Activated CD4-positive, alpha-beta T cell treated with anti-CD3 and anti-CD28 coated beads, Interleukin-2, amount 50 U/mL, for 16 hours (primary cell): ENCODE measurements at regions not wholly inside any gene's neighbourhood (a gene's known extent, or its start where the extent isn't known, plus 50 kb on each side); places are given as distances from the start of the nearest gene placed in this dataset.
"Not testable (repeated sequence)": the region's sequence is repeated elsewhere in the genome, so short reads cannot be mapped to it uniquely, and the experiment has no call there.

ENCODE experiments used
- DNase-seq: peaks from one replicate; pipeline ENCODE4 v3.0.0-alpha.2; 2020

DNA sequence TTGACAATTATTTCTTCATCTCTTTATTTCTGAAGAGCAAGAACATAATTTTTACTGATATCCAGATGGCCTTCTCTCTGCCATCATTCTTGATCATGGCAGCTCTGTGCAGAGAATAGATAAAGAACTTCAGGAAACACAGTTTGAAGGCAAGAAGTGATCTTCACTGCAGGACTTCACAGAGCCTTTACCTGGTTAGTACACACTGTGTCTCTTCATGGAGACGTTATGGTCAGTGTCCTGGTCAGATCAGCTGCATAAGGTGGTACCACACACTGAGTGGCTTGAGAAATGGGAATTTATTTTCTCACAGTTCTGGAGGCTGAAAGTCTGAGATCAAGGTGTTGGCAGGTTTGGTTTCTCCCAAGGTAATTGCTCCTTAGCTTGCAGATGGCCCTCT, 129.5 kb downstream of the UTP18 start:
- DNase-seq = no peak

DNA sequence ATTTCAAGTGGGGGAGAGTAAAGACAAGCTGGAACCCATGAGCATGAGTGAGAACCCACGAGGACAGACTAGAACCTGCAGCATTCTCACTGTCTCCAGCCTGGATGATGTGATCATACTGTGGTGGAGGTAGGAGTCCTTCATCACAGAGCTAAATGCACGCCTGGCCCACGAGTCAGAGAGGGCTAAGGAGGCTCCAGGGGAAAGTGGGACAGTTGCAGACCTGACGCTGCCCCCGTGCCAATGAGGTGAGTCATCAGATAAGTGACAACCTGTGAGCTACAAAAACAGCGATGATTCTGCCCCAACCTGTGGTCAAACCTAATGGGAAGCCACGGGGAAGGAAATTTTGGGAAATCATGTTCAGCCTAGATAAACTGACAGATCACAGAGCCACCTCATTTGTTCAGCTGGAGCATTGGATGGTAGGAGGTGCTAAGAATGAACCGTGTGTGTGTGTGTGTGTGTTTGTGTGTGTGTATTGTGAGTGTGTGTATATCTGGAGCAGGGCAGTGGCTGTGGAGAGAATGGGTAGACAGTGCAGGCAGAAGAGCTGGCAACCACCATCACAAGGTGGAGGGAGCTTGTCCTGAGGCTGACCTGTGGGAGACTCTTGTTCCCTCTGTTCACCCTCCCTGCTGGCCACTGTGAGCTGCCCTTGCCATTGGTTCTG, 131.8 kb downstream of the UTP18 start:
- no peak for DNase-seq

DNA sequence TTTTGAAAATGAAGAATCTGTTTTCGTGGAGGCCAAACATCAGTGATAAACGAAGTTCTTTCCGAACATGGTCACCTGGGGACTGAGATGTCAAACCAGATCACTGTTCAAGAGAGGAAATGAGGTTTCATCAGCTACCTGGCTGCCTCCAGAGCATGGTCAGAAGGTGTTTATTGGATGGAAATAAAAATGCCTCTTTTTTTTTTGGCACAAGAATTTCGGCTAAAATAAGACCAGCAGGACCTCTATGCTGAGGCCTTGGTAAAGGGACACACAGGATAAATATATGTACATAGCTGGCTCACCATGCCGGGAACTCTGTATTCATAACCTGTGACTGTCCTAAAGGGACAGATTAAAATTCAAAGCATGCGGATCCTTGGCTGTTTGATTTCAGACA, 135.3 kb downstream of the UTP18 start:
- DNase-seq = no peak

DNA sequence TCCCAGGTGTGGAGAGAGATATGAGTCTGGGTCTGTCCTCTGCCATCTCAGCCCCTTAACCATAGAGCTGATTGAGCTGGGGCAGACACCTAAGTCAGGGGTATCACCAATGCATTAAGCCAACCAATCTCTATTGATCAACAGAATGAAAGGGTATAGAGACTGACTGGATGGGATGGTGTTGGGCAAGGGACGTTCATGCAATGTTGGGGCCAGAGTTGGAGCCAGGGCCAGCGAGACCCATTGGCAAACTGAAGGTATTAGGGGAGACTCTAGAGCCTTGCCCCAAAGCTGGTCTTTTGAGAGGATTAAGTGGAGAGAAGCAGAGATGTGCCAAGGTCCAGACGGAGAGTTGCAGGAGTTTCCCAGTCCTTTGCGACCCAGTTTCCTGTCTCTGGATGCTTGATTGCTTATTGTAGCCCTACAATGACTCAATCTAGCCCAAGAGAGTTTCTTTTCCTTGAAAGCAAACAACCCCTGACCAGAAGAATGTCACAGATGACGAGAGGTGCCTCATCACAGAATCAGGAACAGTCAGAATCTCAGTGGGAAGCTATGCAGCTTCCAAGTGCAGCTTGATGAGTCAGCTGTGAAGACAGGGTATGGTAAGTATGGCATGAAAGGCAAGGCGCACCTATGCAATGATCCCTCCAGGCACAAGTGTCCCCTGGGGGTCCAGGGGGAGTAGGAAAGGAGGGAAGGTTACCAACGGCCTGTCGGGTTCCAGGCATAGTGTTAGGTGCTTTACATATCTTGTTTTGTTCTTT, 137.2 kb downstream of the UTP18 start:
- DNase-seq = no peak

DNA sequence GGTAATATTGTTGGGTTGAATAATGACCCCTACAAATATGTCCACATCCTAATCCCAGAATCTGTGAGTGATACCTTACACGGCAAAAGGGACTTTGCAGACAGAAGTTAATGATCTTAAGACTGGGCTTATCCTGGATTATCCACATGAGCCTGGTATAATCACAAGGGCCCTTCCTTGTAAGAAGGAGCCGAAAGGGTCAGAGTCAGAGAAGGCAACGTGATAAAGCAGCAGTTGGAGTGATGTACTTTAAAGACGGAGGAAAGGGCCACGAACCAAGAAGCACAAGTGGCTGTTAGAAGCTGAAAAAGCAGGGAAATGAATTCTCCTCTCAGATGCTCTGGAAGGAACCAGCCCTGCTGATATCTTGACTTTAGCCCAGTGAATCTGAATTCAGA, 137.8 kb downstream of the UTP18 start:
- DNase-seq = no peak

DNA sequence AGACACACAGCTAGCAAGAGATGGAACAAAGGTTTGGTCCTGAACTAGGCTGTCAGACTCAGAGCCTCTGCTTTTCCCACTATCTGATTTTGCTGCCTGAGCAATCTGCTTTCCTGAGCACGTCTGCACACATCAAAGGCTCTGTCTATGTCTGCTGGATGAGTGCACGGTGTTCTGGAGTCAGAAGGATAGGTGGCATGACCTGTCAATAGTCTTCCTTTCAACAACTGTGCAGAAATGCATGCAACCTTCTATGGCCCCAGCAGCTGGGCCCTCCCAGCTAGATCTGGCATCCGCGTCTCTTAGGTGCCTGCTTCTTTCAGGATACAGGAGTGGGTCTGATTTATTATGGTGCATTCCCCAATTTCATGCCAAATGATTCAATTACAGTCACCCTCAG, 138.3 kb downstream of the UTP18 start:
- DNase-seq = no peak

DNA sequence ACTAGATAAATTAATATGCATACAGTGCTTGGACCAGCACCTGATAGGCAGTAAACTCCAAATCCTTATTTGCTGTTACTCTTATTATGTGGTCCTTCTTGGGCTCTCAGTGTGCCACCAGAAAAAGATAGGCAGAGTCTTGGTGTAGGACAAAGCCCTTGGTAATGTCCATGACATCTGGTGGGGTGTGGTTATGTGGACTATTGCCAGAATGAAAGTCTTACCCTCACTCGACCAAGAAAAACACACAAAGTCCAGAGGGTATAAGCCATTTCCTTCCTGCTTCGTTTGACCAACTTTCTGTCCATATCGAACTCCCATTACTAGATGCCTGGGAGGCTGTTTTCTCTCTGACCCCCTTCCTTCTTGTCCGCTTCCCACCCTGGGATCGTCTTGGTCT, 140.9 kb downstream of the UTP18 start:
- DNase-seq = no peak

DNA sequence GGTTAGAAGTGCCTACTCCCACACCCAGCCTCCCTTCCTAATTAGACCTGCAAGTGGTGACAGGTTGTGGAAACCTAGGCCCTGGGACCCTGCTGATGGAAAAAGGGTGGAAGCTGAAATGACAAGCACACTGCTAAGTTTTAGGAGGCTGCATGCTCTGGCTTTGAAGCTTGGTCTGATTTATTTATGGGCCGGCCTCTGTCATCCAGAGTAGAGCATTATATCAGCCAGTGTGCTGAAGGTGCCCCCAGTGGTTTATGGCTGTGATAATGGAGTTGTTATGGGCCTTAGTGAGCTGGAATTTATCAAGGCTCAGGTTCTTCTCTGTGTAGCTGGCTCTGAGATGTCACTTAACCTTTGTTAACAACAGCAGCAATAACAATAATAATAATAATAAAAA, 142.6 kb downstream of the UTP18 start:
- DNase-seq = no peak

DNA sequence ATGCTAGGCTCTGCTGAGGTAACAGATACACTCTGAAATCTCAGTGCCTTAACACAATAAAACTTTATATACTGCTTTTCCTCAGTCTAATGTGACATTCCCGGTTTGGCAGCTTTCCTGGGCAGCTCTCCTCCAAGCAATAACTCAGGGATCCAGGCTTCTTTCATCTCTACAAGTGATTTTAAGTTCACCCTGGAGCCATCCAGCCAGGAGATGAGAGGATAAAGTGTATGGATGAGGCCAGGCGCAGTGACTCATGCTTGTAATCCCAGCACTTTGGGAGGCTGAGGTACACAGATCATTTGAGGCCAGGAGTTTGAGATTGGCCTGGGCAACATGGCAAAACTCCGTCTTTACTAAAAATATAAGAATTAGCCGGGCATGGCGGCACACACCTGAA, 147.2 kb downstream of the UTP18 start:
- no peak for DNase-seq

DNA sequence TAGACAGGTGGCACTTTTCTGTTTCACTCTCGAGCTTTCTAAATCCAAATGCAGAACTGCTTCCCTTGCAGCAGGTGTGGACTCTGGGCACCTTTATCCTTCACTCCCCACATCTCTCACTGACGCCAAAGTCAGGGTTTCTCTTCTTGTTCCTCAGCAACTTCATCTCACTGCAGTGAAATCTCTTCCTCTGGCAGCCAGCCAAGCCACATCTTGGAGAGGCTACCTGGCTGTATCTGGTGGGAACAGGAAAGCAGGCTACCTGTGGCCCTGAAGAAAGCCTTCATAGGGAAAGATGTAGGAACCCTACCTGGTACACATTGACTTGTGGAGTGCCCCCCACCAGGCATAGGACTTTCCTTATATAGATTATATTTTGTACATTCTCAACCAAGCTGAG, 159.1 kb downstream of the UTP18 start:
- DNase-seq = no peak

DNA sequence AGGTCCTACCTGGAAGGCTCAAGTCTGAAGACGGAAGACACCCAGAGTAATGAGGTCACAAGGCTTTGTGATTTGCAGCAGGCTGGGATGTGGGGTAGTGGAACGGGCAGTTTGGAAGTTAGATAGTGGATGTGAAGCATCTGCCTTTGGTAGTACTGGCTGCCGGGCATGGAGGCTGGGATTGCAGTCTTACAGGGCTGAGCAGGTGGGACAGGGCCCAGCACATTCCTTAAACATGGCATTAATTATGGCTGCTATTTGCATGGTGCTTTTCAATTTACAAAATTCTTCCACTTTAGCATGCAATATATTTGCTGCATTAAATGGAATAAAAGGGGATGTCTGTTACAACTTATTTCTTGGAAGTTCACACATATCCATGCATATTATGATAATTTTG, 161.2 kb downstream of the UTP18 start:
- DNase-seq = no peak

DNA sequence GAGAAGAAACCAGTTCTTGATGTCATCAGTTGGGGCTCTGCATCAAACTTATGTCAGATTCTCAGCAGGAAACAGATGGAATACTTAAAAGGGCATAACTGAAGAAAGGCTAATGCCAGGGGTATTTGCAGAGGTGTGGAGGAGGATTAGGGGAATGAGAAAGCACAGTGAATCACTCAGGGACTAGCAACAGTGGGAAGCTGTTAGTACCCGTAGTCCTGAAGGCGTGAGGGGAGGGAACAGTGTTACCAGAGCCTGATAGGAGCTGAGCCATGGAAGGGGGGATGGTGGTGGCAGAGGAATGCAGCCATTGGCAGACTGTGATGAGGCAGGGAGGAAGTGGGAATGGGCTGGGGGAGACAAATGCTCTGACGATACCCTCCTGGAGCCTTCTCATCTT, 162.3 kb downstream of the UTP18 start:
- no peak for DNase-seq

DNA sequence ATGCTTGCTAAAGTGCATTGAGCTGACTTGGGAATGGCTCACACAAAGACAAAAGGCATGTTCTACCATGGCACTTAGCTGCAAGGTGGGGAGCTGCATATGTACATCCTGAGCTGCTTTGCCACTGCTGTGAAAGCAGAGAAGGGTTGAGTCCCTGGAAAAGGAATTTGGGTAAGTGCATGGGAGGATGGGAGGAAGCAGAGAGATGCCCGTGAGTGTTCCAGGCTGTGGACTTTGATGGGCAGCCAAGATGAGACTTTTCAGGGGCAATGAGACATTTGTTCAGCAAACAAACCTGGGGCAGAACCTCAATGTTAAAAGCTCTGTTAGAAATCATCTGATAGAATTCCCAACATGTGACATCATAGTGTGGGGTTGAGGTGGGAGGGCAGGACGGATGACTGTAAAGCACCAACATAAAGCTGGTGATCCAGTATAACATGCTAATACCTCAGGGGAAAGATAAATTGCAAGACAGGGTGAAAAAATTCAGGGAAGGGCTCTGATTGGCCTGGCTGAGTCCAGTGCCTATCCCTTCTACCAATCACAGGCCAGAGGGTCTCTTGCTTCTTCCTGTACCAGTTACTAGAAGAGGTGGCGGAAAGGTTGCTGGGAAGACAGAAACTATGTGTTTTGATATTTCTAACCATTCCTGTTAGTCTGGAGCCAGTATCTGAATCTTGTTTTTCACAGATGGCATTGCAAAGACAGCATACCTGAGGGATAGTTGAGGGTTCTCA, 163.2 kb downstream of the UTP18 start:
- DNase-seq = no peak

DNA sequence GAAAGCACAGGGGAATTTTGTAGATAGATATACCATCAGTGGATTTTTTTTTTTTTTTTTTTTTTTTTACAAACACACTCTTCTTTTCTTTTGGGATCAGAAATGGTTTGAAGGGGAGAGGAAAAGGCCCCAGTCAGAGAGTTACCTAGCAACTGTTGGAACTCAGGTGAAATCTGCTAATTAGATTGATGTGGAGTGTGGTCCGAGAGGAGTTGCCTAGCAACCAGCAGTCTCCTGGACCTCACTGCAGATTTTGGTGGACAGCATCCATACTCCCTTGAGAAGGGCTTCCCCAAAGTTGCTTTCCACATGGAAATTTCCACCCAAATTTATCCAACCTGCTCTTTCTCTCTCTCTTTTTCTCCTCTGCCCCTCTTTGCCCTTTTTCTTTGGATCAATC, 165.4 kb downstream of the UTP18 start:
- DNase-seq = no peak

DNA sequence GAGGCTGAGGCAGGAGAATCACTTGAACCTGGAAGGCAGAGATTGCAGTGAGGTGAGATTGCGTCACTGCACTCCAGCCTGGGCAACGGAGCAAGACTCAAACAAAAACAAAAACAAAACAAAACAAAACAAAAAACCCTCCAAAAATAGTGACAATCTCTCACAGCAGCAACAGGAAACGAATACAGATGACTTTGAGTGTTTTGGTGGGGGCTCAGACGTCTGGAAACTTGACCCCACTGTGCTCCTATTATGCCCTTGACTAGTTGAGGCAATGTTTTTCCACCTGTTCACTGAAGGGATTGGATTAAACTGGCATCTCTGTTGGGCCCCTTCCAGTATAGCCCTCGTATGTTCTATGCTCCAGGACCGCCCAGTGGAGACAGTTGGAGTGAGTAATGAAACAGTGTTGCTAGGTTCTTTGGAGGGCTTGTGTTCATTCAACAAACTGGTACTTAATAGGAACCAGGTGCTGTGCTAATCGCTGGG, 167.0 kb downstream of the UTP18 start:
- peak; percentile 16 for DNase-seq

DNA sequence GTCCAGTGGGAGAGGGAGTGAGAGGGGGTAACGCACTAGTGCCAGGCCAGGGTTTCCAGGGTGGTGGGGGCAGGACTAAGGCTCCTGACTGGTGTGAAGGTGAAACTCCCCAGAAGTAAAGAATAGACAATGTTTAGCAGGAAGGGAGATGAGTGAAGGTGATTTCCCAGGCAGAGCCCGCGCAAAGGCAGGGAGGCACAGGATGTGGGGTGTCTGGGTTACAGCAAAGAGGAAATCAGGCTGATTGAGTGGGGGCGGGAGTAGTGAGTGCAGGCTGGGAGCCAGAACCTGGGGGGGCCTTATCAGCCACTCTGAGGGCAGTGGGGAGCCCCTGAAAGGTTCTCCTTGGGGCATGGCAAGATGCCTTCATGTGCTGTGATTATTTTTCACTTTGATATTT, 167.5 kb downstream of the UTP18 start:
- DNase-seq = peak; percentile 79

DNA sequence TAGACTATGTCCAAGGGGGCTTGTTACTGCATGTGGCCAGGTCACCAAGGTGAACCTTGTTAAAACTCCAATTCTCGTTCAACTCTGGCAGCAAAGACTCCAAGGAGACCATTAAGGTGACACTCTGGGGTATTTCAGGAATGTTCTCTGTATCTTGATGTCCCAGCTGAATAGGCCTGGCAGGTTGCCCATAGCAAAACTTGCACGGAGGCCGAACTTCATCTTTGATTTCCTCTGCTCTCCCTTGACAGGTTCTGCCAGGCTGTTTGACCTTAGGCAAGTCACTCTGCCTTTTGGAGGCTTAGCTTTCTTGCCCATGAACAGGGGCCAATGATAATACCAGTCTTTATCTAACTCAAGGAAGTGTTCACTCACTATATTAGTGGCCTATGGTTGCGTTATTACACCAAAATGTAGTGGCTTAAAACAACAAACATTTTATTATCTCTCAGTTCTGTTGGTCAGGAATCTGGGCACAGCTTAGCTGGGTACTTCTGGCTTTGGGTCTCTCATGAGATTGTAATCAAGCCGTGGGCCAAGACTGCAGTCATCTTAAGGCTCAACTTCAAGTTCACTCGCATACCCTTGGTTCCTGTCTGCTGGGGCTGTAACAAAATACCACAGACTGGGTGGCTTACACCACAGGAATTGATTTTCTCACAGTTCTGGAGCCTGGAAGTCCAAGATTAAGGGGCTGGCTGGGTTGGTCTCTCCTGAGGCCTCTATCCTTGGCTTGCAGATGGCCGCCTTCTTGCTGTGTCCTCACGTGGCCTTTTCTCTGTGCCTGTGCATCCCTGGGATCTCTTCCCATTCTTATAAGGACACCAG, 168.5 kb downstream of the UTP18 start:
- DNase-seq = peak; percentile 43

DNA sequence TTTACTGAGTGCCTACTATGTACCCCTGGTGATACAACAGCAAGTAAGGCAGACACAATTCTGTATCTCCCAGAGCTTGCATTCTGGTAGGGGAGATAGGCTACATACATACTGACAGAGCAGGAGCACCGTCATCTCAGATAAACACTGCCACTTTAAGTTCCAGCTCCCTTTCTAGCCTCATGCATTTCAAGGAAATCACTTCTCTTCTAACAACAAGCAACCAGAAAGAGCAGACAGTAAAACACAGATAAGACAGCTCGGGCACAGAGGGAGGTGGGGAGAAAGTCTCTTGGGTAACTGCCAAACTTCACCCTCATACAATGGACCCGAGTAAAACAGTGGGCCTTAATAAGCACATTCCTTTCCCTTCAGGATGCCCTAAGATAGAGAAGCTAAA, 169.6 kb downstream of the UTP18 start:
- DNase-seq = not testable (repeated sequence)

DNA sequence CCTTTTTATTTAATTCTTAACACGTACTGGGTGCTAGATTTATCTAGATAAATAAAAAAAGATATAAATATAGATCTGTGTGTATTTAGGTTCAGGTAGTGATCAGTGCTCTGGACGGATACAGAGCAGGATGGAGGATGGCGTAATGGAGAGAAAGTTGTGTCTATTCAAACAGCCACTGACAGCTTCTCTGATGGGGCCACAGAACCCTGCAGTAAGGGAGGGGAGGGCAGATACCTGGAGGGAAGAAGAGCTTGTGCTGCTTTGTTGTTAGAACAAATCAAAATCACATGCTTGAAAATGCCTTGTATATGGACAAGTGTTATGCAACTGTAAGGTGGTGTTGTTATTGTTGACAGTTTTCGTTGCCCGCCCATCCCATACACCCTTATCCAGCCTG, 170.2 kb downstream of the UTP18 start:
- DNase-seq = no peak

DNA sequence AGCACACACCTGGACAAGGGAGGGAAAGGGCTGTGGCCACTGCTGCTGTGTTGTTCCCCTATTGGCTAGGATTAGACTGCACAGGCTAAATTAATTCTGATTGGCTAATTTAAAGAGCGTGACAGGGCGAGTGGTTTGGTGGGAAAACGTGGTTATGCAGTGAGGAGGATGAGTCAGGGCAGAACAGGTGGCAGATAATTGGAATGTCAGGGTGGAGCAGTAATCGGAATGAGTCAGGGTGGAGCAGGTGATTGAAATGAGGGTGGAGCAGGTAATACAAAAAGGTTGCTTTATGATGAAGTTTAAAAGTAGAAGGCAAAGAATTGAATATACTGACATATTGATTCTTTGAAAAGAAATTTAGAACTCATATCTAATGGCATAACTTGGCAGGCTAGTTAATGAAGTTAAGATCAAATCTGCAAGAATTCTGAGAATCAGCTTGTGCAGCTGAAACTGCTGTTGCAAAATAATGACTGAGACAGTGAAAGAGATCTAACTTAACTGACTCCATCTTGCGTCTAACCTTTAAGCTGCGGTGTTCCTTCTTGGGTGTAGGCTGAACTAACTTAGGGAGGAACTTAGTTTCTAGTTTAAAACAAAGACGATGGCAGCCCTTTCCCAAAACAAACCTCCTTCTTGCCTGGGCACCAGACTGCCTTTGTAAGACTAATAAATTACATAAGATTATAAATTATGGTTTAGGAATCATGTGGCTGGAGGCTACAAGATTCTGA, 174.3 kb downstream of the UTP18 start:
- DNase-seq = no peak

DNA sequence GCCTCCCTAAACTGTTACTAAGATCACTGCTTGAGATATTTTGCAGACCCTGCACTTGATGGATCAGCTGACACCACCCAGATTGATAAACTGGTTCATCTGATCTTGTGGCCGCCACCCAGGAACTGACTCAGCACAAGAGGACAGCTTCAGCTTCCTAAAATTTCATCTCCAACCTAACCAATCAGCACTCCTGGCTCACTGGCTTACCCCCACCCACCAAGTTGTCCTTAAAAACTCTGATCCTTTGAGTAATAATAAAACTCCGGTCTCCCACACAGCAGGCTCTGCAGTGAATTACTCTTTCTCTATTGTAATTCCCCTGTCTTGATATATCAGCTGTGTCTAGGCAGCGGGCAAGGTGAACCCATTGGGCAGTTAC, 174.8 kb downstream of the UTP18 start:
- peak; percentile 65 for DNase-seq

DNA sequence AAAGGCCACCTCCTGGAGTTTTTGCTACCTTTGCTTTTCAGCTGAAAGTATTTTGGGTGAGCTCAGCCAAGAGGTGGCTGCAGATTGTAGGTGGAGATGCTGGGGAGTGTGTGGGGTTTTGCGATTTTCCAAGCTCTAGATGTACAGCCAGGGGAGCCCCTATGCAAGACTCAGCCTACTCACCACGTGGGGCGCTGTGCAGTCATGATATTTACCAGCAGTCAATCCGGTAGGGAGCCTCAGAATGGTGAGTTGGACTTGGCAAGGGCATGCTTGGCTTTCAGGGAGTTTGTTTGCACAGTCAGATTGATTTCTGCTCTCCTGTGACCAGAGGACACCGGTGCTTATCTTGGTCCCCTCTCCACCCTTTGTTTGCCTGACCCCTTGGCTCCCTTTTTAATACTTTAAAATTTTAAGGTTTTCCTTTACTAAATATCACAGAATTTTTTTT, 175.3 kb downstream of the UTP18 start:
- DNase-seq = peak; percentile 64
